Gastrocnemius medialis (tissue), 4 donors: ENCODE measurements at regions not wholly inside any gene's neighbourhood (a gene's known extent, or its start where the extent isn't known, plus 50 kb on each side); places are given as distances from the start of the nearest gene placed in this dataset.

ENCODE experiments used
- ATAC-seq, 2 donors: fragments of 150-250 bp; one replicate each; pipeline ENCODE4 v1.9.1; 2016
- DNase-seq, 2 donors: peaks; one replicate each; pipeline ENCODE4 v3.0.0-alpha.2; 2019
- H3K27ac ChIP-seq, 4 donors: fragments of 200-600 bp; sonication (generic); 1 replicate in 1 of 4; 2 replicates in 3 of 4; pipeline ENCODE4 v1.5.1; 2016 to 2018; ENCODE audit warnings: mild to moderate bottlenecking in 2 of 4, moderate library complexity in 1 of 4
- H3K27me3 ChIP-seq, 3 donors: fragments of 200-600 bp; sonication (generic) in 2 of 3; 1 replicate in 1 of 3; 2 replicates in 2 of 3; pipeline versions ENCODE4 v1.5.1 to v1.6.0; 2016 to 2019; ENCODE audit warnings: mild to moderate bottlenecking in 1 of 3, moderate library complexity in 1 of 3
- H3K36me3 ChIP-seq, 2 donors: fragments of 200-600 bp; sonication (generic) in 1 of 2; one replicate each; pipeline ENCODE4 v1.5.1; 2017 to 2018
- H3K4me1 ChIP-seq, 2 donors: fragments of 200-600 bp; sonication (generic) in 1 of 2; one replicate each; pipeline ENCODE4 v1.5.1; 2016 to 2017; ENCODE audit warnings: mild to moderate bottlenecking in 2 of 2
- H3K4me3 ChIP-seq, 4 donors: fragments of 200-600 bp; sonication (generic) in 3 of 4; 1 replicate in 1 of 4; 2 replicates in 3 of 4; pipeline ENCODE4 v1.5.1; 2016 to 2019; ENCODE audit warnings: mild to moderate bottlenecking in 2 of 4
- H3K9me3 ChIP-seq, 3 donors: fragments of 200-600 bp; sonication (generic) in 2 of 3; 1 replicate in 1 of 3; 2 replicates in 2 of 3; pipeline ENCODE4 v1.5.1; 2016 to 2019
- CTCF ChIP-seq, 5 experiments: fragments of 450-650 bp in 3 of 5; fragments of 200-600 bp in 2 of 5; sonication (generic) in 2 of 5; IDR thresholded peaks in 4 of 5; conservative IDR thresholded peaks in 1 of 5; 1 replicate in 4 of 5; 2 replicates in 1 of 5; pipeline ENCODE4 v1.5.1; 2016 to 2019; ENCODE audit warnings: antibody characterized with exemption in 5 of 5, mild to moderate bottlenecking in 3 of 5, moderate library complexity in 3 of 5
- POLR2A ChIP-seq, 2 donors: fragments of 450-650 bp; IDR thresholded peaks; one replicate each; pipeline ENCODE4 v1.6.1; 2017; ENCODE audit warnings: antibody characterized with exemption in 2 of 2, mild to moderate bottlenecking in 2 of 2, moderate library complexity in 2 of 2
- in situ Hi-C, 4 donors: fragments of 200-750 bp; cut with MboI; loops; one replicate each; pipeline versions ENCODE4 v1.15.0 to v1.8.0; 2017; ENCODE audit warnings: low sequenced_read_pairs in 4 of 4
- intact Hi-C: fragments of 100-400 bp; cut with DNase I; formaldehyde crosslinking; loops from one replicate; pipeline ENCODE4 v1.15.1; 2023; ENCODE audit warnings: low total_unique reads

- ATAC-seq (no peak), DNase-seq (no peak)
- Histone ChIP-seq H3K4me3 (no peak overlapping the region), H3K4me1 (peaks cover 0 to 5% of the 10 kb centered on the region in 2 donors), H3K27me3 (no peaks in the 10 kb centered on the region), H3K9me3 (no peaks in the 10 kb centered on the region), H3K27ac (no peak overlapping the region), H3K36me3 (no peaks in the 10 kb centered on the region)
- intact Hi-C loops: no loop called here
- TF ChIP-seq POLR2A (IDR thresholded peaks at IDR 0.05) (no peak), CTCF (IDR thresholded peaks at IDR 0.05 in 4 of 5, conservative IDR thresholded peaks at IDR 0.05 in 1 of 5) (no peak)
- in situ Hi-C loops: no loop called here
Observed at GRCh38 chr5:143614831-143615230, 197.1 kb upstream of the HMHB1 start.

- Histone ChIP-seq H3K36me3 (no peaks in the 10 kb centered on the region), H3K4me3 (no peak overlapping the region), H3K9me3 (no peaks in the 10 kb centered on the region), H3K4me1 (peaks cover 0 to 5% of the 10 kb centered on the region in 2 donors), H3K27me3 (no peaks in the 10 kb centered on the region), H3K27ac (no peak overlapping the region)
- in situ Hi-C loops (no loop called here), intact Hi-C loops (no loop called here)
- ATAC-seq (no peak), DNase-seq (no peak)
- TF ChIP-seq POLR2A (IDR thresholded peaks at IDR 0.05) (no peak), CTCF (IDR thresholded peaks at IDR 0.05 in 4 of 5, conservative IDR thresholded peaks at IDR 0.05 in 1 of 5) (no peak)
Observed at GRCh38 chr5:143613329-143613728, 198.6 kb upstream of the HMHB1 start.

GRCh38 chr5:143610946-143611345 lies 201.0 kb upstream of the HMHB1 start:
- in situ Hi-C loops (no loop called here), intact Hi-C loops (no loop called here)
- Histone ChIP-seq H3K27ac (no peak overlapping the region), H3K4me3 (no peak overlapping the region), H3K36me3 (no peaks in the 10 kb centered on the region), H3K9me3 (no peaks in the 10 kb centered on the region), H3K27me3 (no peaks in the 10 kb centered on the region), H3K4me1 (no peaks in the 10 kb centered on the region)
- no peak for ATAC-seq
- no peak for DNase-seq
- TF ChIP-seq CTCF (IDR thresholded peaks at IDR 0.05 in 4 of 5, conservative IDR thresholded peaks at IDR 0.05 in 1 of 5): no peak
- TF ChIP-seq POLR2A (IDR thresholded peaks at IDR 0.05): no peak

- TF ChIP-seq CTCF (IDR thresholded peaks at IDR 0.05 in 4 of 5, conservative IDR thresholded peaks at IDR 0.05 in 1 of 5) (no peak), POLR2A (IDR thresholded peaks at IDR 0.05) (no peak)
- Histone ChIP-seq H3K4me3 (no peak overlapping the region), H3K9me3 (no peaks in the 10 kb centered on the region), H3K27ac (no peak overlapping the region), H3K36me3 (no peaks in the 10 kb centered on the region), H3K27me3 (no peaks in the 10 kb centered on the region), H3K4me1 (peaks cover 5 to 6% of the 10 kb centered on the region in 2 donors)
- DNase-seq (no peak), ATAC-seq (no peak)
- intact Hi-C loops: no loop called here
- in situ Hi-C loops: no loop called here
Observed at GRCh38 chr5:143606043-143606752, 202.7 kb upstream of the NR3C1 start.
